Calu3 (cell line): ENCODE measurements at regions not wholly inside any gene's neighbourhood (a gene's known extent, or its start where the extent isn't known, plus 50 kb on each side); places are given as distances from the start of the nearest gene placed in this dataset.

Experiments
- BruUV-seq: library from RNA; stranded (reverse); fragments of 400-500 nt; replicated peaks from 2 replicates; lab custom pipeline; 2021; lab: Mats Ljungman, UMichigan
- CTCF ChIA-PET: fragments of 300-600 bp; sonication (Branson Sonifier 250); formaldehyde crosslinking; loops from one replicate; lab custom pipeline; 2022; ENCODE audit warnings: antibody characterized with exemption; lab: Charles Lee
- DNase-seq: peaks from one replicate; pipeline ENCODE4 v3.0.0; 2022
- H3K27ac Mint-ChIP-seq: one replicate; pipeline ENCODE4 v1.8.0; 2022; ENCODE audit warnings: mixed read lengths; ENCODE audit not compliant: unreplicated experiment
- H3K27me3 Mint-ChIP-seq: one replicate; pipeline ENCODE4 v1.8.0; 2022; ENCODE audit warnings: mixed read lengths; ENCODE audit not compliant: unreplicated experiment
- H3K36me3 Mint-ChIP-seq: one replicate; pipeline ENCODE4 v1.8.0; 2022; ENCODE audit warnings: mild to moderate bottlenecking, moderate library complexity, mixed read lengths; ENCODE audit not compliant: insufficient read depth, unreplicated experiment
- H3K4me1 Mint-ChIP-seq: one replicate; pipeline ENCODE4 v1.8.0; 2022; ENCODE audit warnings: mild to moderate bottlenecking, low read depth, mixed read lengths; ENCODE audit not compliant: unreplicated experiment
- H3K4me3 Mint-ChIP-seq: one replicate; pipeline ENCODE4 v1.8.0; 2022; ENCODE audit warnings: mild to moderate bottlenecking, low read depth, moderate library complexity, mixed read lengths; ENCODE audit not compliant: unreplicated experiment
- H3K9me3 Mint-ChIP-seq: one replicate; pipeline ENCODE4 v1.8.0; 2022; ENCODE audit warnings: low read depth, mixed read lengths; ENCODE audit not compliant: unreplicated experiment
- CTCF ChIP-seq: fragments of 200-600 bp; IDR thresholded peaks from one replicate; pipeline ENCODE4 v1.8.0; 2022; ENCODE audit warnings: antibody characterized with exemption; ENCODE audit not compliant: unreplicated experiment
- intact Hi-C: fragments of 100-400 bp; cut with micrococcal nuclease; formaldehyde crosslinking; loops from one replicate; pipeline ENCODE4 v1.10.0; 2022; ENCODE audit not compliant: unreplicated experiment

GRCh38 chr9:84583866-84584265 is 85.7 kb upstream of the NTRK2 start:
- CTCF ChIA-PET = no interaction called here
- BruUV-seq = no TSS peak
- Mint-ChIP-seq H3K9me3 (no peaks in the 10 kb centered on the region), H3K4me1 (peaks cover 13% of the 10 kb centered on the region), H3K4me3 (no peak overlapping the region), H3K27me3 (no peaks in the 10 kb centered on the region), H3K36me3 (no peaks in the 10 kb centered on the region), H3K27ac (no peak overlapping the region)
- intact Hi-C loops = no loop called here
- DNase-seq = no peak
- TF ChIP-seq CTCF = no peak

- TF ChIP-seq CTCF = no peak
- Mint-ChIP-seq H3K9me3 (no peaks in the 10 kb centered on the region), H3K27ac (no peak overlapping the region), H3K36me3 (no peaks in the 10 kb centered on the region), H3K4me1 (peaks cover 8% of the 10 kb centered on the region), H3K4me3 (no peak overlapping the region), H3K27me3 (no peaks in the 10 kb centered on the region)
- no peak for DNase-seq
- no TSS peak for BruUV-seq
- intact Hi-C loops = no loop called here
- CTCF ChIA-PET = no interaction called here
Observed at GRCh38 chr9:84586662-84587061, 82.9 kb upstream of the NTRK2 start.

GRCh38 chr9:84587153-84587552 is 82.4 kb upstream of the NTRK2 start:
- Mint-ChIP-seq H3K4me3 (no peak overlapping the region), H3K36me3 (no peaks in the 10 kb centered on the region), H3K4me1 (peaks cover 8% of the 10 kb centered on the region), H3K9me3 (no peaks in the 10 kb centered on the region), H3K27ac (no peak overlapping the region), H3K27me3 (no peaks in the 10 kb centered on the region)
- TF ChIP-seq CTCF = no peak
- no TSS peak for BruUV-seq
- intact Hi-C loops = no loop called here
- CTCF ChIA-PET = no interaction called here
- DNase-seq = no peak

- H3K27ac Mint-ChIP-seq = no peak overlapping the region
- CTCF ChIA-PET = interaction anchor here (1.6 kb wide), 1 partner anchor 14 kb away, joined by 4 read pairs; no protein-coding TSS in a partner anchor
- DNase-seq = no peak
- no peak for TF ChIP-seq CTCF
- H3K4me1 Mint-ChIP-seq = no peaks in the 10 kb centered on the region
- no peak overlapping the region for H3K4me3 Mint-ChIP-seq
- intact Hi-C loops = no loop called here
- no peaks in the 10 kb centered on the region for H3K36me3 Mint-ChIP-seq
- no peaks in the 10 kb centered on the region for H3K9me3 Mint-ChIP-seq
- no TSS peak for BruUV-seq
- H3K27me3 Mint-ChIP-seq = no peaks in the 10 kb centered on the region
Observed at GRCh38 chr9:84589542-84589941, 80.0 kb upstream of the NTRK2 start.
